ENCODE measurements at regions not wholly inside any gene's neighbourhood (a gene's known extent, or its start where the extent isn't known, plus 50 kb on each side); places are given as distances from the start of the nearest gene placed in this dataset.

- peaks cover 0 to 2% of the 10 kb centered on the region in 2 donors for H3K27me3 ChIP-seq (ENCODE audit: control insufficient read depth in 1 of 2, insufficient read depth in 2 of 2, low read length in 2 of 2)
- H3K4me1 ChIP-seq (ENCODE audit: control insufficient read depth, insufficient read depth, low read length) = no peaks in the 10 kb centered on the region
- no peaks in the 10 kb centered on the region for H3K9me3 ChIP-seq (ENCODE audit: control insufficient read depth in 2 of 2, low read length in 2 of 2)
- no peaks in the 10 kb centered on the region for H3K36me3 ChIP-seq (ENCODE audit: control insufficient read depth in 2 of 2, insufficient read depth in 2 of 2, low read length in 2 of 2)
- no peak overlapping the region for H3K9ac ChIP-seq (ENCODE audit: low read length in 2 of 2)
- H3K4me3 ChIP-seq (ENCODE audit: low read length in 2 of 2) = no peak overlapping the region
- no peak overlapping the region for H3K27ac ChIP-seq (ENCODE audit: low read length)
Observed at GRCh38 chr14:95398630-95399547, 79.2 kb upstream of the CLMN start.

GRCh38 chr14:95397325-95397724 lies 77.6 kb upstream of the CLMN start:
- peaks cover 0 to 2% of the 10 kb centered on the region in 2 donors for H3K27me3 ChIP-seq (ENCODE audit: control insufficient read depth in 1 of 2, insufficient read depth in 2 of 2, low read length in 2 of 2)
- no peak overlapping the region for H3K9ac ChIP-seq (ENCODE audit: low read length in 2 of 2)

GRCh38 chr14:95396221-95396620 lies 76.5 kb upstream of the CLMN start:
- Histone ChIP-seq H3K9me3 (ENCODE audit: control insufficient read depth in 2 of 2, low read length in 2 of 2) (no peaks in the 10 kb centered on the region), H3K4me1 (ENCODE audit: control insufficient read depth, insufficient read depth, low read length) (no peaks in the 10 kb centered on the region), H3K36me3 (ENCODE audit: control insufficient read depth in 2 of 2, insufficient read depth in 2 of 2, low read length in 2 of 2) (no peaks in the 10 kb centered on the region), H3K27ac (ENCODE audit: low read length) (no peak overlapping the region), H3K4me3 (ENCODE audit: low read length in 2 of 2) (no peak overlapping the region), H3K27me3 (ENCODE audit: control insufficient read depth in 1 of 2, insufficient read depth in 2 of 2, low read length in 2 of 2) (peaks cover 0 to 2% of the 10 kb centered on the region in 2 donors), H3K9ac (ENCODE audit: low read length in 2 of 2) (no peak overlapping the region)

More at GRCh38 chr14:95397325-95397724, 77.6 kb upstream of the CLMN start:
- Histone ChIP-seq H3K27ac (ENCODE audit: low read length) (no peak overlapping the region), H3K9me3 (ENCODE audit: control insufficient read depth in 2 of 2, low read length in 2 of 2) (no peaks in the 10 kb centered on the region), H3K4me1 (ENCODE audit: control insufficient read depth, insufficient read depth, low read length) (no peaks in the 10 kb centered on the region), H3K36me3 (ENCODE audit: control insufficient read depth in 2 of 2, insufficient read depth in 2 of 2, low read length in 2 of 2) (no peaks in the 10 kb centered on the region), H3K4me3 (ENCODE audit: low read length in 2 of 2) (no peak overlapping the region)

- peaks cover 0 to 2% of the 10 kb centered on the region in 2 donors for H3K27me3 ChIP-seq (ENCODE audit: control insufficient read depth in 1 of 2, insufficient read depth in 2 of 2, low read length in 2 of 2)
- H3K9ac ChIP-seq (ENCODE audit: low read length in 2 of 2) = no peak overlapping the region
- H3K9me3 ChIP-seq (ENCODE audit: control insufficient read depth in 2 of 2, low read length in 2 of 2) = peaks cover 0 to 6% of the 10 kb centered on the region in 2 donors
- no peak overlapping the region for H3K27ac ChIP-seq (ENCODE audit: low read length)
- H3K4me3 ChIP-seq (ENCODE audit: low read length in 2 of 2) = no peak overlapping the region
- H3K36me3 ChIP-seq (ENCODE audit: control insufficient read depth in 2 of 2, insufficient read depth in 2 of 2, low read length in 2 of 2) = no peaks in the 10 kb centered on the region
- H3K4me1 ChIP-seq (ENCODE audit: control insufficient read depth, insufficient read depth, low read length) = no peaks in the 10 kb centered on the region
Observed at GRCh38 chr14:95395098-95395737, 75.5 kb upstream of the CLMN start.

- Histone ChIP-seq H3K4me3 (ENCODE audit: low read length in 2 of 2) (no peak overlapping the region), H3K27me3 (ENCODE audit: control insufficient read depth in 1 of 2, insufficient read depth in 2 of 2, low read length in 2 of 2) (peaks cover 0 to 2% of the 10 kb centered on the region in 2 donors), H3K9me3 (ENCODE audit: control insufficient read depth in 2 of 2, low read length in 2 of 2) (peaks cover 0 to 8% of the 10 kb centered on the region in 2 donors), H3K36me3 (ENCODE audit: control insufficient read depth in 2 of 2, insufficient read depth in 2 of 2, low read length in 2 of 2) (no peaks in the 10 kb centered on the region), H3K9ac (ENCODE audit: low read length in 2 of 2) (no peak overlapping the region), H3K4me1 (ENCODE audit: control insufficient read depth, insufficient read depth, low read length) (no peaks in the 10 kb centered on the region), H3K27ac (ENCODE audit: low read length) (no peak overlapping the region)
Observed at GRCh38 chr14:95394297-95395097, 74.8 kb upstream of the CLMN start.

GRCh38 chr14:95392841-95393240 lies 73.1 kb upstream of the CLMN start:
- H3K27ac ChIP-seq (ENCODE audit: low read length) = no peak overlapping the region
- no peak overlapping the region for H3K4me3 ChIP-seq (ENCODE audit: low read length in 2 of 2)
- no peaks in the 10 kb centered on the region for H3K36me3 ChIP-seq (ENCODE audit: control insufficient read depth in 2 of 2, insufficient read depth in 2 of 2, low read length in 2 of 2)
- no peak overlapping the region for H3K9ac ChIP-seq (ENCODE audit: low read length in 2 of 2)
- H3K27me3 ChIP-seq (ENCODE audit: control insufficient read depth in 1 of 2, insufficient read depth in 2 of 2, low read length in 2 of 2) = peaks cover 0 to 4% of the 10 kb centered on the region in 2 donors
- peaks cover 0 to 8% of the 10 kb centered on the region in 2 donors for H3K9me3 ChIP-seq (ENCODE audit: control insufficient read depth in 2 of 2, low read length in 2 of 2)
- no peaks in the 10 kb centered on the region for H3K4me1 ChIP-seq (ENCODE audit: control insufficient read depth, insufficient read depth, low read length)

GRCh38 chr14:95391331-95391730 lies 71.6 kb upstream of the CLMN start:
- Histone ChIP-seq H3K9me3 (ENCODE audit: control insufficient read depth in 2 of 2, low read length in 2 of 2) (peaks cover 0 to 8% of the 10 kb centered on the region in 2 donors), H3K27me3 (ENCODE audit: control insufficient read depth in 1 of 2, insufficient read depth in 2 of 2, low read length in 2 of 2) (peaks cover 0 to 2% of the 10 kb centered on the region in 2 donors), H3K9ac (ENCODE audit: low read length in 2 of 2) (no peak overlapping the region), H3K36me3 (ENCODE audit: control insufficient read depth in 2 of 2, insufficient read depth in 2 of 2, low read length in 2 of 2) (no peaks in the 10 kb centered on the region), H3K4me3 (ENCODE audit: low read length in 2 of 2) (no peak overlapping the region), H3K27ac (ENCODE audit: low read length) (no peak overlapping the region), H3K4me1 (ENCODE audit: control insufficient read depth, insufficient read depth, low read length) (no peaks in the 10 kb centered on the region)

- no peak overlapping the region for H3K9ac ChIP-seq (ENCODE audit: low read length in 2 of 2)
- peaks cover 0 to 8% of the 10 kb centered on the region in 2 donors for H3K9me3 ChIP-seq (ENCODE audit: control insufficient read depth in 2 of 2, low read length in 2 of 2)
- no peaks in the 10 kb centered on the region for H3K4me1 ChIP-seq (ENCODE audit: control insufficient read depth, insufficient read depth, low read length)
- peaks cover 0 to 2% of the 10 kb centered on the region in 2 donors for H3K27me3 ChIP-seq (ENCODE audit: control insufficient read depth in 1 of 2, insufficient read depth in 2 of 2, low read length in 2 of 2)
- H3K36me3 ChIP-seq (ENCODE audit: control insufficient read depth in 2 of 2, insufficient read depth in 2 of 2, low read length in 2 of 2) = no peaks in the 10 kb centered on the region
- no peak overlapping the region for H3K27ac ChIP-seq (ENCODE audit: low read length)
- no peak overlapping the region for H3K4me3 ChIP-seq (ENCODE audit: low read length in 2 of 2)
Observed at GRCh38 chr14:95389471-95390011, 69.8 kb upstream of the CLMN start.

GRCh38 chr14:95388699-95389098 lies 69.0 kb upstream of the CLMN start:
- peaks cover 0 to 8% of the 10 kb centered on the region in 2 donors for H3K9me3 ChIP-seq (ENCODE audit: control insufficient read depth in 2 of 2, low read length in 2 of 2)
- no peaks in the 10 kb centered on the region for H3K4me1 ChIP-seq (ENCODE audit: control insufficient read depth, insufficient read depth, low read length)
- H3K4me3 ChIP-seq (ENCODE audit: low read length in 2 of 2) = no peak overlapping the region
- H3K27me3 ChIP-seq (ENCODE audit: control insufficient read depth in 1 of 2, insufficient read depth in 2 of 2, low read length in 2 of 2) = peaks cover 0 to 2% of the 10 kb centered on the region in 2 donors
- no peak overlapping the region for H3K9ac ChIP-seq (ENCODE audit: low read length in 2 of 2)
- H3K36me3 ChIP-seq (ENCODE audit: control insufficient read depth in 2 of 2, insufficient read depth in 2 of 2, low read length in 2 of 2) = no peaks in the 10 kb centered on the region
- no peak overlapping the region for H3K27ac ChIP-seq (ENCODE audit: low read length)

GRCh38 chr14:95387826-95388445 lies 68.2 kb upstream of the CLMN start:
- H3K9me3 ChIP-seq (ENCODE audit: control insufficient read depth in 2 of 2, low read length in 2 of 2) = peaks cover 0 to 8% of the 10 kb centered on the region in 2 donors
- no peaks in the 10 kb centered on the region for H3K36me3 ChIP-seq (ENCODE audit: control insufficient read depth in 2 of 2, insufficient read depth in 2 of 2, low read length in 2 of 2)
- peaks cover 0 to 2% of the 10 kb centered on the region in 2 donors for H3K27me3 ChIP-seq (ENCODE audit: control insufficient read depth in 1 of 2, insufficient read depth in 2 of 2, low read length in 2 of 2)
- no peaks in the 10 kb centered on the region for H3K4me1 ChIP-seq (ENCODE audit: control insufficient read depth, insufficient read depth, low read length)
- H3K4me3 ChIP-seq (ENCODE audit: low read length in 2 of 2) = no peak overlapping the region
- no peak overlapping the region for H3K9ac ChIP-seq (ENCODE audit: low read length in 2 of 2)
- H3K27ac ChIP-seq (ENCODE audit: low read length) = no peak overlapping the region
